ENCODE measurements at regions not wholly inside any gene's neighbourhood (a gene's known extent, or its start where the extent isn't known, plus 50 kb on each side); places are given as distances from the start of the nearest gene placed in this dataset.
"Not testable (repeated sequence)": the region's sequence is repeated elsewhere in the genome, so short reads cannot be mapped to it uniquely, and the experiment has no call there.

DNA sequence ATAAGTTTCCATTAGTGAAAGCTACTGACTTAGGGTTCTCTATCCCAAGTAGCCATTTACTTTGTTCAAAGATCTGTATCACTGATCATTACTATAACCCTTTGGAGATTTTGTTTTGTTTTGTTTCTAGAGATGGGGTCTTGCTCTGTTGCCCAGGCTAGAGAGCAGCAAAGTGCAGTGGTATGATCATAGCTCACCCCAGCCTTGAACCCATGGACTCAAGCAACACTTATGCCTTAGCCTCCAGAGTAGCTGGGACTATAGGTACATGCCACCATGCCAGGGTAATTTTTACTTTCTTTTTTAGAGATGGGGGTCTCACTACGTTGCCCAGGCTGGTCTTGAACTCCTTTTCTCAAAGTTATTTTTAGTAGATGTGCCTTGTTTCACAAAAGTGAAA lies 154.7 kb downstream of the KCNJ2 start:
- DNase-seq: no peak

DNA sequence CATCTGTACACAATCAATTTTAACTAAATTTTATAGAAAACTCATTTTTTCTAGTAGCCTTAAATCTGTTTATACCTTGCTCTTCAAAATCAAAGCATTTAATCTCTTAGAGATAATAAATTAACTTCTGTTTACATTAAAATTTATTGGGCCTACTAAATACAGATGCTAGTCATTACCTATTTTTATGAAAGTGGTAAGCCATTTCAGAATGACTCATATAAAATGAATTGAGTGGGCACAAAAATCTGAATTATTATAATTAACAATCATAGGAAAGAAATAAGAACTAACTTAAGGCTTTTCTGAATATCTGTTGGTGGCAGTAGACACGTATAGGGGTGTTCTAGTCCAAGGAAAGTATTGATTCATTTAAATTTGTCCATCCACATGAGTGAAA lies 157.9 kb downstream of the KCNJ2 start:
- no peak for DNase-seq

DNA sequence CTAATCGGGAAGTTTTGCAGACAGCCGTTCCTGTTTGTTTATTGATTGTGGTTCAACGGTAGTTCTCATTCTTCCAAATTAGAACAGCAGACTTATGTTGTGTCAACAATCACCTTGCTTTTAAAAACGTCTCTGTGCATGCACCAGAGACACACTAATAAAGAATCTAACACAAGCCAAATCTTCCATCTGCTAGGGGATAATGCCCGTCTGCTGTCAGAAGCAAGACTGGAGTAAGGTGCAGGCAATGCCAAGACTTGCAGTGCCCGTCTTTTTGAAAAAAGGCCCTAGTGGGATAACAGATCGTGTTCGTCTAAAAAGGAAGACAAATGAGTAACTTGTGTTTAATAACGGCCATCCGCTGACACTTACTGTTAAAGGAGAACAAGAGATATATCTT lies 158.4 kb downstream of the KCNJ2 start:
- DNase-seq: no peak

DNA sequence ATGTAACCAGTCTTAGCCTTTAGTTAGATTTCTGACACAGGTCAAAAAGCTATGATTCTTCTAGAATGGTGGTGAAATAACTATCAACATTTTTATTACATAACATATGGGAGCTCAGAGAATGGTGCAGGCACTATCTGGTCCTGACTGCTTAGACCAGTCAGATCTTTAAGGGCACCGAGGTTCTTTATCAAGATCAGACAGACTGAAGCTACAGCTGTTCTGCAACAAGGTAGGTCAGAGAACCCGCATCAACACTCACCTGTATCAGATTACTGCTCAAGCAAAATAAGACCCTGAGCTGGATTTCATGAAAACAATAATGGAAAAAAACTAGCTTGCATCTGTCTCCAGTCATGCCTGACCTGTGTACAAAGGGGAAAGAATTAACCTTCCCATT lies 160.4 kb downstream of the KCNJ2 start:
- no peak for DNase-seq

DNA sequence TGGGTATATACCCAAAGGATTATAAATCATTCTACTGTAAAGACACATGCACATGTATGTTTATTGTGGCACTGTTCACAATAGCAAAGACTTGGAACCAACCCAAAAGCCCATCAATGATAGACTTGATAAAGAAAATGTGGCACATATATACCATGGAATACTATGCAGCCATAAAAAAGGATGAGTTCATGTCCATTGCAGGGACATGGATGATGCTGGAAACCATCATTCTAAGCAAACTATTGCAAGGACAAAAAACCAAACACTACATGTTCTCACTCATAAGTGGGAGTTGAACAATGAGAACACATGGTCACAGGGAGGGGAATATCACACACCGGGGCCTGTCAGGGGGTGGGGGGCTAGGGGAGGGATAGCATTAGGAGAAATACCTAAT lies 161.7 kb downstream of the KCNJ2 start:
- DNase-seq: not testable (repeated sequence)

DNA sequence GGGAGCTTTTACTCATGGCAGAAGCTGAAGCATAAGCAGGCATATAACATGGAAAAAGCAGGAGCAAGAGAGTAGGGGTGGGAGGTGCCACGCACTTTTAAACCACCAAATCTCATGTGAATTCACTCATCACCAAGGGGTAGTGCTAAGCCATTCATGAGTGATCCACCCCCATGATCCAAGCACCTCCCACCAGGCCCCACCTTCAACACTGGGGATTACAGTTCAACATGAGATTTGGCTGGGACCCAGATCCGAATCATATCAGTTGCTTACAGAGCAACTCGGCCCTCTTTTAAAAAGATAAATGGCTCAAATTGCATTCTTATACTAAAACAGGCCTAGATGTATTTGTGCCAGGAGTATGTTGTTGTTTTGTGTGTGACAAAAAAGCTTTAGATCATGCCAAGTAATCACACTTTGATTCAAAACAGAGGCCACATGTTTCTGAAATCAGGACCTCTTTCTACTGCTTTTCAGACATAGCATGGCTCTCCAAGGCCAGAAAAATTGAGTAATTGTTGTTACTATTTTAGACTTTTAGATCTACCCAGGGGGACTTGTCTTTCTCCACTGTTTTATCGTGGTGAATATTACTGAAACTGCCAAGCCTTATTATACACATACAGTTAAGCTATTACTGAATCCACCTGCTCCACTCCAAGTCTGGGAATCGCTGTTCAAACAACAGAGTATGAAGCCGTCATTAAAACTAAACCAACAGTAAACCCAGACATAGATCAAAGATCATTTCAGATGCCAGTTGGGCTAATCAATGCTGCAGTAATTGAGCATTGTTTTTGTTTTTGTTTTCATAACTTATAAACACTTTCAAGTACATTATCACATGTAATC lies 163.3 kb downstream of the KCNJ2 start:
- no peak for DNase-seq

DNA sequence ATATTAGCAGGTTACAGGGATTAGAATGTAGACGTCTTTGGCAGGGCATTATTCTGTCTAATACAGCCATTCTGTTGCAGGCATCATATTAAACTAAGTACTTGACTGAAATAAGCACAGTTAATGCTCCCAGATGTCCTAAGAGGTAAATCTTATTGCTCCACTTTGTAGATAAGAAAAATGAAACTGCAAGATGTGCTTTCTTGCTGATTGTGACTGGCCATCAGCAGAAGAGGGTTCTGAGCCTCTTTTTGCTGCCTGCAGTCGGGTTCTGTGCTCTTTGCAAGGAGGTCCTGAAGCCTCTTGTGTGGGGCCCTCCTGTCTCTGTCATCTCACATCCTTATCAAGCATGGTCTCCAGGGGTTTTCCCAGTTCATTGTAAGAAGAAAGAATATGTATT lies 167.1 kb downstream of the KCNJ2 start:
- DNase-seq: no peak

DNA sequence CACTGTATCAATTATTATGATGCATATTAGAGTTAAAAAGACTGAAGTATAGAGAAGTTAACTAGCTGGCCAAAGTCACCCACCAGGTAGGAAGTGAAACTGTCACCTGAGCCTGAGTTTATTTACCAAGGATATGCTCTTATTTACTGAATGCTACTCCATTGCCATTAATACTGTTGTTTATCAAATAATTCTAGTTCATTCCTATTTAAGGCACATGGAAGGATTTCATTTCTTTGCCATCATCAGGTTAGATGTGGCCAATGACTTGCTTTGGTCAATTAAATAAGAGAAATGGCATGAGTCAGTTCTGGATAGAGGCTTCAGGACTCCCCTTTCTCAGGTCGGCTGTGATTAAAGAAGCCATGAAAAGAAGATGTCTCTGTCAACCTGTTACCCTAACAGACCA lies 169.6 kb downstream of the KCNJ2 start:
- DNase-seq: no peak

DNA sequence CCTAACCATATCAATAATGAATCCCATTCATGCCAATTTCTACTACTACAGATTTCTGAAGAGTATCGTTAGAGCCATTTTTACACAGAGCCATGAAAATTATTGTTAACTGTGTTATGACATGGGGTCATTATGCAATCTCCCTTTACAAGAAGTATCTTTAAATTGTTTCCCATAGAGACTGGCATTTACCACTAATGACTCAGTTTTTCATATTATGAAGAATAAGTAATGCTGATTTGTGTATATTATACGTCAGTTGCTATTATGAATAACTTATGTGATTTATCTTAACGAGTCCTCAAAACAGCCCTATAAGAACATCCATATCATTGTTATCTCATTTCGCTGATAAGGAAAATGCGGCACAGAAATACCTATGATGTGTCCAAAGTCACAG lies 173.8 kb downstream of the KCNJ2 start:
- no peak for DNase-seq

DNA sequence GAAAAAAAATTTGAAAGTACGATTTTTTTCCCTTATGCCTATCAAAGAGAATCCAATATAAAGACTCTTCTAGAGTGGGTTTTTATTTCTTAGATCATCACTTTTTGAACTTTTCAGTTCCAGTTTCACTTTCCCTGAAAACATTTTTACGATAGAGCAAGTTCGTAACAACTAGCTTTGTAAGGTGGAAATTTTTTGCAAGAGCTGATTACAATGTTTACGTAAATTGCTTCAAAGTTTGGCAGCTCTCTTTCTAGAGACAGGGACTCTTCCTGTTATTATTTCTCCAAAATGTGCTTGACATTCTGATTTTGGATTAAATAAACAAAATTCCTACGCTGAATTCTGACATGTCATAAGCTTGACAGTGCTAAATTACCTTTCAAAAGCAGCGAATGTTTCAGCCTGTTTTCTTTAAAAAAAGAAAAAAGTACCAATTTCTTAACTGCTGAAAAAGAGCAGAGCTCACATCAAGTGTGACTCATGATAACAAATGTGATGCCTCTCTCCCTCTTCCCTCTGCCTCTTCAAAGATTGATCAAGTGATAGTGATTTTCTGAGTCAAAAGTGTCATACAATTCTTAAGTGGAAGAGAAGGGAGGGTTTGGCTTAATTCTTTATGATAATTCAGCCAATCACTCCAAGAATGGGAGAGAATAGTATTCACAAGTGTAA lies 175.2 kb downstream of the KCNJ2 start:
- DNase-seq: no peak

DNA sequence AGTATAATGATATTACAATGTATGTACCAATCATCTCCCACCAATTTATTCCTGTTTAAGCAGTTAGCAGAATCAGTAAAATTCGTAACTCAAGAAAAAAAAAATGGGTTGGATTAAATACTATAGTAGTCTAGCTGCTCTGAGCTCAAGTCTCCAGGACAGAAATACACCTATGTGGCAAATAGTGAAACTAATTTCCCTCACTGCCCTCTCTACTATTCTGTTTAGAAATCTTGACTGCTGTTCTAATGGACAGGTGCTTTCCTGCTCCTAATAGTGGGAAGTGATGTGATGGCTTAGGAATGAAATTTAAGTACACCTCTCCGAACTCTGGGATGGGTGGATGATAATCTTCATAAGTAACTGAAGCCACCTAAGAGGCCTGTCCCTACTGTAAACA lies 175.7 kb downstream of the KCNJ2 start:
- no peak for DNase-seq

DNA sequence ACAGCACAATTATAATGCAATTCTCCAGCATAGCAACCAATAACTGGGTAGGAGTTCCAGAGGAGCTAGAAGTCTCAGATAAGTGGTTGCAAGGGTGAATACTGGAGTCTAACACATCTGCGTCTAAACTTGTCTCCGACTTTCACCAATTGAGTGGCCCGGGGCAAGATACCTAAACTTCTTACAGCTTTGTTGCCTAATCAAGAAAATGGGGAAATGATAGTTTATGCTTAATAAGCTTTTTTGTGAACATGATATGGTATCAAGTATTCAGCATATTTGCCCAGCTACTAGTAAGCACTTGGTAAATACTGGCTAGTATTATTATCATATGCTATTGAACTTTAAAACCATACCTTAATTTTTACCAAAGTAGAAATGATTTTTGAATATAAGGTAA lies 183.5 kb downstream of the KCNJ2 start:
- DNase-seq: no peak

DNA sequence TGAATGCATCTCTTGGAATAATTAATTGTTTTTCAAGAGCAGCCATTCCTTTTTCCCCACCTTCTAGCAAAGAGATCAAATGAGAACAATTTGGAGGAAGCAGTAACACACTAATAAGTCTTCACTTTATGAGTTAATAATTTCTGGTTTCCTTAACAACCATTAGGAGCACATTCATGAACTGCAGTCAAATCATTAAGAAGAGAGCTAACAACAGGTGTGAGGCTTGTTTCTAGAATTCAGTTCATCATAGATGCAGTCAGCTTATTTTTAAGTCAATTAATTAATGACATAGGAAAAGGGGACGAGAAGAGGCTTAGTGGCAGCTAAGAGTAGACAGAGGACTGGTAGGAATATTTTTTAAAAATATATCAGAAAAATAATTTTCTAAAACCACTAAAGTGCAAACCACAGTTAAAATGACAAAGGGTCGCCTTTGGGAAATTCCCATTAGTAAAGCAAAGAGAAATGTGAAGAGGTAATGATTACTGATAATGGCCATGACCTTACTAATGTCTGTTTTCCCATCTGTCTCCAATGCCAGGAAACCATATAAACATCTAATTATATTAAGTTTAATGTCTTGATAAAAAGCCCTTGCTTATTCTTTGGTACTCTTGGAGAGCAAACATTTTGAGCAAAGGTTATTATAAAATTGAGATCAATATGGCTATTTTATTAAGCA lies 184.2 kb downstream of the KCNJ2 start:
- DNase-seq: no peak

DNA sequence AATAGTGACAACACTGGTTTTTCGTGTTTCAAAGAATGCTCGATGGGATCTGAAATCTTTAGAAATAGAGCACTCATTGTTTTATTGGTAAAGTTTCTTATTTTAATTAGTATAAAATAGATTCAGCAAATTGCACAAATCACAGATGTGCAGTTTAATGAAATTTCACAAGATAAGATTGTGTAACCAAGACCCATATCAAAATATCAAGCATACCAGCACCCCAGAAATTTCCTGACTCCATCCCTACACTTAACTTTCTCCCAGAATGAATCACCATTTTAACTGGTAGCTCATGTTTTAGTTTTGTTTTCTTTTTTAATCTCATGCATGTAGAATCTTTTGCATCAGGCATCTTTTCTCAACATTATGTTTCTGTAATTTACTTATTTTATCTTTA lies 185.9 kb downstream of the KCNJ2 start:
- no peak for DNase-seq

DNA sequence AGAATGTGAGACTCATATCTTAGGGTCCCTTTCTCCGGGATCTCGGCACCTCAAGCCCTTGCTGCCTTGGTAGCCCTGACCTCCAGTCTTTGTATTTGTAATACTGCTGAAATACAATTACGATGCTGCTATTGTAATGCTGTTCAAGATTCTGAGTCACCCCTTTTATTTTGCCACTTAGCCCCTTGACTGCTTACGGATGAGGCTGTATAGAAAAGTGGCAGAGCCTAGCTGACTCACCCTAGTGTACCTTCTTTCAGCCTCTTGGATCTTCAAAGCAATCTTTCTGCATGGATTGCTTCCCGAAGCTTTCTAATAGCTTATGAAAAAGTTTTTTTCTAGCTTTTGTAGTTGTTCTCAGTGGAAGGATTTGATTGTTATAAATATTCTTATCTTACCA lies 187.9 kb downstream of the KCNJ2 start:
- DNase-seq: no peak

DNA sequence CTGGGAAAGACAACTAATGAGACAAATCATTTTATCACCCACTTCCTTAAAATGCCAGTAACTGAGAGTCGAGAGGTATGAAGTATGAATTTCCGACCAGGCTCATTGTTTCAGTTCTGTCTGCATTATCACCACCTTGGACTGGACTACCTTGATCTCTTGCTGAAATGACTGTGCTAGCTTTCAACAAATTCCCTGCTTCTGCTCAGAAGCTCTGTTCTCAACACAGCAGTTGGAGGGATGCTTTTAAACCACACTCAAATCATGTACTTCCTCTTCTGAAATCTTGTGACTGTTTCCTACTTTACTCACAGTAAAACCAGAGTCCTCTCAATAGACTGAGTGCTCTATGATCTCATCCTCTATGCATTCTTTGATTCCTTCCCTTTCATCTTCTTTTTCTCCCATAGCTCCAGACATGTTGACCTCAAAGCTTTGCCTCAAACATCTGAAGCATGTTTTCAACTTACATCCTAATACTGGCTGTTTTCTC lies 195.8 kb downstream of the KCNJ2 start:
- DNase-seq: no peak

DNA sequence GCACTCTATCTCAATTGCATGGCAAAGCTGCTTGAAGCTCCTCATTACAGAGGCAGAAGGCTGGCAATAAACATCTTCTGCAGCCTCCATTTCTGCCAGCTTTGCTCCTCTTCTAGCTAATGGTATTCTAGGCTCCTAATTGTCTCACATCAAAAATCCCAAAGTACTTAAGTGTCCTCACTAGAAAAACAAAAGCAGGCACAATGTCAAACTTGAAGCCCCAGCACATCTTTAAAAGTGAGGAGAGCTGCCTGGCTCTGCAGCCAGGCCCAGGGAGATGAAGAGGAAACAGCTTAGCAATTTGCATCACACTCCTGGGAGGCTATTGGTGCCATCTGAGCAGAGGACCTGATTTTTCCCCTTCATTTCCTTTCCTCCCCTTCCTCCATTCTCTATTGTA lies 197.1 kb downstream of the KCNJ2 start:
- DNase-seq: no peak

DNA sequence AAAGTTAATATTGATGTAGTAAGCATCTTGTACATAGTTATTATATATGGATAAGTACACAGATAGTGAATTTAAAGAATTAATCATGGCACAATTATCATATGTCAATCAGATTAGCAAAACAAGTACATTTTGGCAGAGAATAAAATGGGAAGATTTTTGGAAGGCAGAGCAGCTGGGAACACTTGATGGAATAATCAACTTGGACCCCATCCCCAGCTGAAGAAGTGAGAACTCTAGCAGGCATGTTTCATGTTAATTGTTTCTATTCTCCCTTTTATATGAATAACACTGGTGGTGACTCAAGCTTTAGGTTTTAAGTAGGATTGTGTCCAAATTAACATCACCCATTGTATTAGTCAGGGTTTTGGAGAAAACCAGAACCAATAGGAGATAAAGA lies 198.7 kb downstream of the KCNJ2 start:
- no peak for DNase-seq

DNA sequence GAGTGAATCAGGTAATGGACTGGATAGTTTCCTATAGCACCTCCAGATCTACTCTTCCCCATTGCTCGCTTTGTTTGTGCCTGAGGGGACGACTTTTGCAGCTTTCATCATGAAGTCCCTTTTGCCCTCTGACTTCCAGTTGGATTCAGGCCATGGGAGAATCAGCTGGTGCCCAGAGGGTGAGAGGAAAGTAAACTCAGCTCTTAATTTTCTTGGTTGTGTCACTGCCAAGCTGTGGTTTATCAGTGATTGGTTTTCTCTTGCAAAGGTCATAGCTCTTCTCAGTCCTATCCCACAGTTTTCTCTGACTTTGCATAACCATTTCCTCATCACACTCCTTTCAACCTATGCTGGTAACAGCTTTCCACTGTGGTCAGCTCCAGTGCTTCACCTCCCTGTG lies 200.1 kb downstream of the KCNJ2 start:
- DNase-seq: no peak

DNA sequence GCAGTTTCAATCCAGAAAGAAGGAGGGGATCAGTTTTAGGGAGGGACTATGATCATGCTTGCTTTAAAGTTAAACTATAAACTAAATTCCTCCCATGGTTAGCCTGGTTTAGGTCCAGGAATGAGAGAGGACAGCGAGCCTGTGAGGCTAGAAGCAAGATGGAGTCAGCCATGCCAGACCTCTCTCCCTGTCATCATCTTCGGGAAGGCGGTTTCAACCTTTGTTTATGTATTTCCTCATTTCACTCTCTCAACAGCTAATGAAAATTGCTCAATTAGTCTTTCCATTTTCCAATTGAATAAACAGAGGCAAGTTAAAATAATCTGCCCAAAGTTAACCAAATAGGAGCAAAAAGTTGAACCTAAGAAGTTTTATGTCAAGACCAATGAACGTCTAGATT lies 201.5 kb downstream of the KCNJ2 start:
- no peak for DNase-seq

DNA sequence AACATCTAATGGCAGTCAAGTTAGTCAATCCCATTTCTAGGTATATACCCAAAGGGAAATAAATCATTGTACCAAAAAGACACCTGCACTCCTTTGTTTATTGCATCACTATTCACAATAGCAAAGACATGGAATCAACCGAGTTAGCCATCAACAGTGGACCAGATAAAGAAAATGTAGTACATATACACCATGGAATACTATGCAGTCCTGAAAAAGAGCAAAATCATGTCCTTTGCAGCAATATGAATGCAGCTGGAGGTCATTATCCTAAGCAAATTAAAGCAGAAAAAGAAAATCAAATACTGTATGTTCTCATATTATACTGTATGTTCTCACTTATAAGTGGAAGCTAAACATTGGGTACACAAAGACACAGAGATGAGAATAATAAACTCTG lies 204.0 kb downstream of the KCNJ2 start:
- no peak for DNase-seq

DNA sequence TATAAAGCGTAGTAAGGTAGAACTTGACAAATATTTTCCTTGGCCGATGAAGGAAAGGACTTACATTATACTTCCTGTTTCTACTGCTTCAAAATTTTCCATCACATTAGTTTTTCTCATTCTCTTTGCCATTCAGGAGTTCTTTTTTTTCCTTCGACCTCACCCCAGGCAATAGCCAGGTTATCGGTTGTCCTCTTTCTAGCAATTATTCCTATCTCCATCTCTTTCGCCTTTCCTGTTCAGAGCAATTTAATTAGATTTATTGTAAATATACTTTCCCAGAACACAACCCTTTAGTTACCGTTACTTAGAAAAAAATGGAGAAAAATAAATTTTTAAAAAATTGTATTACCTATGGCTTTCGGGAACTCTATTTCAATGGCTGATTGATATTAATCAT lies 205.2 kb downstream of the KCNJ2 start:
- DNase-seq: no peak

DNA sequence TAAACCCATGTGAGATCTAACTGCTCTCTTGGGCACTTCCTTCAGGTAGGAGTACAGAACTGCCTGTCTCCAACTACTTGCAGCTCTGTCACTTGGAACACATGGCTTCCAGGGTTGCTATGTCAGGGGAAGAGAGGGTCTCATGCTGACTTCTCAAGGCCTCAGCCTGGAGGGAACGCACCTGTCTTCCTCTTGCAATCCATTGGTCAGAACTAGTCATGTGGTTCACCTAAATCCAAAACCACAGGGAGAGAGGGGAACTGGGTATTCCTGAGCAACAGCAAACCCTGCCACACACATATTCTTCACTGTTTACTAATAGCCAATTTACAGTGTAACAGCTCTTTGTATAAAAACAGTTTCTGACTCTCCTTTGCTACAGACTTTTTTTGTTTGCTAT lies 206.1 kb downstream of the KCNJ2 start:
- no peak for DNase-seq
